ENCODE measurements at regions not wholly inside any gene's neighbourhood (a gene's known extent, or its start where the extent isn't known, plus 50 kb on each side); places are given as distances from the start of the nearest gene placed in this dataset.

GRCh38 chr5:42924226-42924625 is 112.5 kb upstream of the SELENOP start:
- Histone ChIP-seq H3K23ac (ENCODE audit: insufficient read length) (no peak overlapping the region), H3K18ac (ENCODE audit: extremely low read depth, low read length) (no peak overlapping the region), H3K79me1 (ENCODE audit: low read depth, low read length) (no peaks in the 10 kb centered on the region), H3K14ac (ENCODE audit: insufficient read length) (no peak overlapping the region), H4K20me1 (replicated peaks in 1 of 2; ENCODE audit: control insufficient read depth in 1 of 2, insufficient read depth in 2 of 2, low read length in 2 of 2) (no peaks in the 10 kb centered on the region), H2BK12ac (ENCODE audit: low read depth, low read length) (no peak overlapping the region), H3K36me3 (ENCODE audit: control insufficient read depth in 2 of 4, insufficient read depth in 4 of 4, low read length in 3 of 4) (no peaks in the 10 kb centered on the region), H3K4me1 (replicated peaks in 1 of 4; ENCODE audit: control insufficient read depth in 3 of 4, insufficient read depth in 4 of 4, low read length in 3 of 4) (no peaks in the 10 kb centered on the region), H3K9ac (replicated peaks in 1 of 4; ENCODE audit: extremely low read depth in 1 of 4, low read depth in 3 of 4, low read length in 3 of 4) (no peak overlapping the region), H3K79me2 (ENCODE audit: control insufficient read depth in 1 of 2, insufficient read depth in 2 of 2, low read length in 2 of 2) (no peaks in the 10 kb centered on the region), H2AFZ (ENCODE audit: low read length) (no peak overlapping the region), H2BK20ac (ENCODE audit: low read length) (no peak overlapping the region), H3K27ac (ENCODE audit: low read depth, low read length) (no peak overlapping the region), H2BK5ac (ENCODE audit: low read depth, low read length) (no peak overlapping the region), H3K27me3 (replicated peaks in 1 of 4; ENCODE audit: control insufficient read depth in 3 of 4, extremely low read depth in 1 of 4, insufficient read depth in 3 of 4, low read length in 3 of 4) (no peaks in the 10 kb centered on the region), H3K4me2 (ENCODE audit: insufficient read depth in 1 of 2, low read depth in 2 of 2, low read length in 2 of 2) (no peak overlapping the region), H4K5ac (ENCODE audit: insufficient read length, low read depth, low read length) (no peak overlapping the region), H3K9me3 (ENCODE audit: insufficient read depth in 2 of 2, low read depth in 1 of 2, low read length in 1 of 2) (peaks cover 0 to 6% of the 10 kb centered on the region in 2 experiments; a peak in 1 of 4 replicates), H3K23me2 (ENCODE audit: low read depth, low read length) (no peaks in the 10 kb centered on the region; the same call in 1 of the 2 replicates), H3K4ac (replicated peaks; ENCODE audit: insufficient read length, low read depth, low read length) (no peak overlapping the region), H3K4me3 (ENCODE audit: extremely low read depth in 1 of 4, insufficient read depth in 2 of 4, low read depth in 3 of 4, low read length in 4 of 4) (no peak overlapping the region), H3K56ac (replicated peaks; ENCODE audit: insufficient read length, low read depth, low read length) (no peak overlapping the region), H2AK5ac (ENCODE audit: low read depth, low read length) (no peak overlapping the region), H4K91ac (replicated peaks; ENCODE audit: insufficient read length, low read length) (no peak overlapping the region), H2BK120ac (replicated peaks; ENCODE audit: low read depth, low read length) (no peak overlapping the region), H4K8ac (ENCODE audit: extremely low read depth, insufficient read depth, low read length) (peak overlapping the region; percentile 4; the same call in 1 of the 2 replicates), H2BK15ac (ENCODE audit: low read length) (no peak overlapping the region)
- WGBS, 2 experiments (ENCODE audit: extremely low coverage in 1 of 2, insufficient coverage in 1 of 2, insufficient read length in 1 of 2, insufficient replicate concordance in 2 of 2, low coverage in 1 of 2, low lambda C conversion rate in 2 of 2, missing lambda C conversion rate in 1 of 2), result 97% methylated on average over 34 of the region's 37 CpGs; no CpG with 5 or more reads in 1 of the 2 experiments
- DNase-seq (ENCODE audit: low read depth in 1 of 2, low spot score in 2 of 2) (no peak), FAIRE-seq (no peak)
- ChIA-PET CTCF (ENCODE audit: partially characterized antibody) (interaction anchor here (1.4 to 1.8 kb wide), 4 partner anchors 12 to 98 kb away, joined by 5 to 6 read pairs (median 6); no protein-coding TSS in a partner anchor), POLR2A (ENCODE audit: partially characterized antibody) (no interaction called here)
- TF ChIP-seq TCF12 (IDR thresholded peaks at IDR 0.05; ENCODE audit: low read depth, low read length) (no peak), RNF2 (IDR thresholded peaks at IDR 0.05; ENCODE audit: borderline replicate concordance, low read depth, low read length, missing control alignments, poor library complexity, severe bottlenecking) (no peak), ATF2 (IDR thresholded peaks at IDR 0.05; ENCODE audit: low read length) (no peak), JUND (IDR thresholded peaks at IDR 0.05; ENCODE audit: low read length) (no peak), CTBP2 (IDR thresholded peaks at IDR 0.05; ENCODE audit: borderline replicate concordance, insufficient read depth, insufficient read length, low read length) (no peak), KDM4A (IDR thresholded peaks at IDR 0.05; ENCODE audit: low read depth, low read length, severe bottlenecking) (no peak), ASH2L (IDR thresholded peaks at IDR 0.05; ENCODE audit: low read length) (no peak), ZNF274 (IDR thresholded peaks at IDR 0.05; ENCODE audit: borderline replicate concordance, extremely low read depth, low read length) (no peak), EP300 (IDR thresholded peaks at IDR 0.05; ENCODE audit: borderline replicate concordance in 1 of 2, low read depth in 2 of 2, low read length in 2 of 2) (no peak), E2F6 (IDR thresholded peaks at IDR 0.05) (no peak)
